HG03097 (cell line): ENCODE measurements at regions not wholly inside any gene's neighbourhood (a gene's known extent, or its start where the extent isn't known, plus 50 kb on each side); places are given as distances from the start of the nearest gene placed in this dataset.
"Not testable (repeated sequence)": the region's sequence is repeated elsewhere in the genome, so short reads cannot be mapped to it uniquely, and the experiment has no call there.

Experiments
- ATAC-seq: cut with Tn5 transposase; IDR thresholded peaks from one replicate; pipeline ENCODE4 v1.9.1; 2021; ENCODE audit not compliant: unreplicated experiment, low FRiP score

- ATAC-seq, result no peak
These were observed 81.9 kb upstream of the SLC25A36 start for GRCh38 chr3:140859592-140860336.

DNA sequence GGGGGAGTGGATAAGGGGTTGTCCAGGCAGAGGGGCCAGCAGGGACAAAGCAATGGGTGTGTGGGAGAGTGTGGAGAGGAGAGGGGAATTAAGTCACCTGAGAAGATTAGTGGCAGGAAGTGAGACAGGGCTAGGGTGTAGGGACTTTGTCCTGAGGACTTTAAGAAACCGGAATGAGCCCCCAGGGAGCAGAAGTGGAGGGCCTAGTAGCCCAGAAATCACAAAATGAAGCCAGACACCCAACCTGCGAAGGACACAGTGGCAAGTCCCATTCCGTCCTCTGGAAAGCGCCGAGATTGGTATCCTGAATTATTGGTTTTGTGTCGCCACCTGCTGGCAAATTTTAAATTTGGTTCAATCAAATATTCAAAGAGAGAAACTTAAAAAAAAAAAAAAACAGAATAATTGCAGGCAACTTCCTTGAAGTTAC, 78.0 kb upstream of the SLC25A36 start:
- ATAC-seq, result no peak

- ATAC-seq, result no peak
These were observed 71.3 kb upstream of the SLC25A36 start for GRCh38 chr3:140870351-140870750.

GRCh38 chr3:140871022-140871421, 70.6 kb upstream of the SLC25A36 start:
- no peak for ATAC-seq

- not testable (repeated sequence) for ATAC-seq
These were observed 69.5 kb upstream of the SLC25A36 start for GRCh38 chr3:140872165-140872564.

DNA sequence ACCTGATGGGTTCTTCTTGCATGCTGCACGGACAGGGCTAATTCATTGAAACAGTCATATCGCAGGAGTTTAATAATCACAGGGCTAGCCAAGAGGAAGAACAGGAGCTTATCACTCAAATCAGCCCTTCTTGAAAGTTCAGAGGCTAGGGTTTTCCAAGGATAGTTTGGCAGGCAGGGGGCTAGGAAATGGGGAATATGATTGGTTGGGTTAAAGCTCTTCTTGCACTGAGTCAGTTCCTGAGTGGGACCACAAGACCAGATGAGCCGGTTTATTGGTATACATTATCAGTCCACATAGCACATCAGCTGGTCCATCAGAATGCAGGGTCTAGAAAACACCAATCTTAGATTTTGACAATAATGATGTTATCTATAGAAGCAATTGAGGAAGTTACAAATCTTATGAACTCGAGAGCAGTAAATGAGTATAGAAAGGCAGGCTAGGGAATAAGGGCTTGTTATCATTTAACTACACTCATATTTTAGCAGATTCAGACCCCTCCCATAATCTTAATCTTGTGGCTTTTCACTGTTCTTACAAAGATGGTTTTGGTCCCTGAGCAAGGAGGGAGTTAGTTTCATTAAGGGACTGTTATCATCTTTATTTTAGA, 58.1 kb upstream of the SLC25A36 start:
- no peak for ATAC-seq

- not testable (repeated sequence) for ATAC-seq
These were observed 55.9 kb upstream of the SLC25A36 start for GRCh38 chr3:140885697-140886096.
